ENCODE measurements at regions not wholly inside any gene's neighbourhood (a gene's known extent, or its start where the extent isn't known, plus 50 kb on each side); places are given as distances from the start of the nearest gene placed in this dataset.

DNA sequence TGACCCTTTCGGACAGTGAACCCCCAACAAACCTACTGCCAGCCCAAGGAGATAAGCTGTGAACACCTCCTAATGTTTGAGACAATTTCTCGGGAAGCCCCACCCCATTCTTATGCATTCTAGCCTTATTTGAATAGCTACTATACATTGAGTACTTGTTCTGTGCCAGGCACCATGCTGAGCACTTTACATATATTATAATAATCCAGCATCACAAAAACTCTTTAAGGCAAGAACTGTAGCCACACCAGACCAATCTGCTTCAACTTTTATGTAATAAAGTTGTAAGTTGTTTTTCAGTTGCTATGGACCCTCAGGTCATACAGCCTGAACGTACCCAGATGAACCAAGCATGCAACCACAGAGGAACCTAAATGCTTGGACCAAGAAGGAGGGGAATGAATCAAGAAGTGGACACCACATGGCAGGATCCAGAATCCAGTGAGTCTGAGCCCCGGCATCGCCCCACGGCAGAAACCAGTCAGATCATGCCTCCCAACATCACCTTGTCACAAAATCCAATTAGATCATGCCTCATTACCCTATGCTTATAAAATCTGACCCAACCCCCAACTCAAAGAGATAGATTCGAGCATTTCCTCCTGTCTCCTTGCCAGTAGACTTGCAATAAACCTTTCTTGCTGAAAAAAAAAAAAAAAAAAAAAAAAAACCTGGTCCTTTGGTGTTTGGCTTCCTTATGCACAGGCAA, 225.0 kb downstream of the QDPR start:
- no peak for DNase-seq

DNA sequence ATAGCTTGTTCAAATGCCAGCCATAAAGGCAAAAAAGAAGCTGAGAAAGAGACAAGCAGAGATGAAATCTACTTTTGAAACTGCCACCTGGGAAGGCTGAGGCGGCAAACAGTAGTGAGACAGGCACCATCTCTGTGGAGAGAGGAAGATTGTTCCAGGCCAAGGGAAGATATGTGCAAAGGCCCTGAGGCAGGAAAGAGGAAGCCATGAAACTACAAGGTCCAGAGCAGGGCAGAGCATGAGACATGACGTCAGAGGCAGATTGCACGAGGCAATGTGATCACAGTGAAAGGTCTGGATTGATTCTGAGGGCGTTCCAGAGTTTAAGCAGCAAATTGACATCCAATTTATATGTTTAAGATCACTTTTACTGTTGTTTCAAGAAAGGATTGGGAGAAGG, 226.1 kb downstream of the QDPR start:
- no peak for DNase-seq

DNA sequence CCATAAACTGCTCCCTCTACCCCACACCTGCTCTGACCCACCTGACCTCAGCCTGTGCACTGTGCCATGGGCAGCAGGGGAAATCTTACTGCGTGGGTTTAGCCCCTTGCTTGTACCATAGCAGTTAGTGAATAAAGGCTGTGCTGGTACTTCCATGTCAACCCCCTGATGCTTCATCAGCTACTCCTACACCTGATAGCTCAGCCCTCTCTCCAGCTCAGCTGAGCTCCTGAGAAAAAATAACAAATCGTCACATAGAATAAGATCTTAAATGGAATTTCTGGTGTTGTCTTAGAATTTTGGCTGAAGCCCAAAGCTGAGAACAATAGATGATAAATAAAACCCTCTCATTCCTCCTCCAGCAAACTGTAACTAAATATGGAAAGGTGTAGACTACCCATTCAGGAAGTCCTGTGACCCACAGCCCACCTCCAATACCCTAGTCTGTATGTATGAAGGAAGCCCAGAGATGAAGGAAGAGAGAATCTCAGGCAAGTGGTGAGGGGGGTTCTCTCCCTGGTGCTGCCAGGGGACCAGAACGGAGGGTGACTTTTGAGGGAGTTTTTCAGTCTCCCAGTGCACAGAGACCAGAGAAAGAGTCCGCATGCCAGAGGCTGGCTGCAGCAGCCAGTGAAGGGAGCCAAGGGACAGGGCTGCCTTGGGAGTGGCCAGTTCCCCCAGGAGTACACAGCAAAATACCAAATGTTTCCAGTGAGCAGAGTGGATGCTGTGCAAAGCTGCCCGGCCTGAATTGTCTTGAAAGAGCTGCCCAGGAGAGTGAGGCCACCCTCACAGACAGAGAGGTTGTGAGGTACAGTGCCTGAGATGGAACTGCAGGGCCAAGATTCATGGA, 227.3 kb downstream of the QDPR start:
- peak; percentile 64 for DNase-seq

DNA sequence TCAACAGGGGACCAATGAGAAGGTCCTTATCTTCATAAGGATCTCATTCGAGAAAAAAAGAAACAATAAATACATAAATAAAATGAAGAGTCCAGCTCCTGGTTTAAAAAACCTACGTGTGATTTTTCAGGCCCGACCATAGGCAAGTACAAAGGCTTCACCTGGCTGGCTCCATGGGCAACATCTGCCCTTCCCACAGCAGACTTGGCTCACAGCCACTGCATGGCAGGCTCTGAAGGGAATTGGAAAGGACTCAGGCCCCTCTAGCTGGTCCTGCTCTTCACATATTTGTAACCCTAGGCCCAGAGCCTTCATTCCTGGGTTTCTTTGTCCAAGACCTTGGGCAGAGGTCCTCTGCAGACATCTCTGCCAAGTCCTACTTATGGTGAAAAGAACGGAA, 228.1 kb downstream of the QDPR start:
- no peak for DNase-seq

DNA sequence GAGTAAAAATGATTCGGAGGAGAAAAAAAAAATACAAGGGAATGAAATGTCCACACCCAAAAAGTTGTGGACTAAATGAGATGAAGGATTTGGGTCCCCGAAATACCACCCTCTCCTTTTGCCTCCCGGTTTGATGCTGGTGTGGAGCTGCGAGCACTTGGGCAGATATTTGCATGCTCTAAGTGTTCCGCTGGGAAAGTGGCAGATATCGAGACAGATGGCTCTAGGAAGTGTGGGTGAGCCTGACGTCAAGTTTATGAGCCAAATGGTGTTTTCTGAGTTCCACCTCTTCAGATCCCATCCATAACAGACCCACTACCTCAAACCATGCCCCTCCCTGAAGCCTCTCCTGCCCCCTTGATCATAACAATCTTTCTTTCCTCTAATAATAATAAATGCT, 228.6 kb downstream of the QDPR start:
- DNase-seq = no peak

DNA sequence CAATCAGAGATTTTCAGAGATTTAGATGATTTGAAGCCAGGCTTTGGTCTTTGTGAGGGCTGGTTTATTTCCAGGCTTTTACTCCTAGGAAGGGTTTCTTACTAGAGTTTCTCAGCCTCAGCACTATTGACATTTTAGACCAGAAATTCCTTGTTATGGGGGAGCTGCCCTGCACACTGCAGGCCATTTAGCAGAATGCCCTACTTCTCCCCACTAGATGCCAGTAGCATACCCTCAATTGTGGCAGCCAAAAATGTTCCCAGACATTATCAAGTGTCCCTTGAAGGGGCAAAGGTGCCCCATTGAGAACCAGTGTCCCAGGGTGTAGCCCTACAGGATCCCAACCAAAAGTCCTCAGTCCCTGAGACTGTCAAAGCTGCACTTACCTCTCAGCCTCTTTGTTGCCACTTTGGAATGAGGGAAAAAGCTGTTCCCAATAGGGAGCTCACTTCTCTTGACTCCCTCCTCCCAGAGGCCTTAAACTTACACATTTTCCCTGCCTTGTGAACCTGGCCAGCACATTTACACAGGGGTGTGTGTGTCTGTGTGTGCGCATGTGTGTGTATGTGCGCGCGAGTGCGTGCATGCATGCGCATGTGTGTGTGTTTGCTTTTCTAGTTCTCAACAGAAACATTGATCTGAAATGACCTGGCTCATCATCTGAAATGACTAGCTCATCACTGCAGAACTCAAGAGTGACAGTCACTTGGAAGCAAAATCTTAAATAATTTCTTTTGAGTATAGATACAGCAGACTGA, 231.4 kb downstream of the QDPR start:
- no peak for DNase-seq

DNA sequence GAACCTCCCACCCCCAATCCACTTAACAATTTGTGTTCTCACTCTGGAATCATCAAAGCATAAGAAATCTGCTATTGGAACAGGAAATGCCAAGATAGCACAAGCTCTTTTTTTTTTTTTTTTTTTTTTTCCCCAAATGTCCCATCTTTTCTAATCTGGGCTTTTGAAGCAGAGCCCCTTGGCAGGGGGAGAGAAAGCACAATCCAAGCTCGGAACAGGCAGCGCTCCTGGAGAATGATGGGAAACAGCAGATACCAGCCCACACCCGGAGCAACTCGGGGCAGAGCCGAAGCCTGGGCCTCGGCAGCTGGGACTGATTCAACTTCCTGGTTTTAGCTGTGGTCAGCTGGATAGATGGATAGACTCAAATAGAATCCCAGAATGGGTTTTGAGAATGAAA, 235.1 kb downstream of the QDPR start:
- peak; percentile 43 for DNase-seq

DNA sequence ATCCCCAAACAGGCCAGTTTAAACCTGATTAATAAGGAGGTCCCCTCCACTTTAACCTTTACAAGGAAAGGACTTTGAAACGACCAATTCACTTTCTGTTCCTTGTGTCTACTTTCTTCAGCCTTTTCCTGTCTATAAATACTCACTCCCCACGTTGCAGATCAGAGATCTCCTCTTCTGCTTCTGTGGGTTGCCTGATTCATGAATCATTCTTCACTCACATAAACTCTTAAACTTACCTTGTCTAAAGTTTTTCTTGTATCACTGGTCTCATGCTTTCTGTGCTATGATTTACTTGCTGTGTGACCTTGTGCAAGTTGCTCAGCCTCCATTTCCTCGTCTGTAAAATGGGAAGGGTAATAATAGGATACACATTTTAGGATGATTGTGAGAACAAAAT, 236.1 kb downstream of the QDPR start:
- no peak for DNase-seq

DNA sequence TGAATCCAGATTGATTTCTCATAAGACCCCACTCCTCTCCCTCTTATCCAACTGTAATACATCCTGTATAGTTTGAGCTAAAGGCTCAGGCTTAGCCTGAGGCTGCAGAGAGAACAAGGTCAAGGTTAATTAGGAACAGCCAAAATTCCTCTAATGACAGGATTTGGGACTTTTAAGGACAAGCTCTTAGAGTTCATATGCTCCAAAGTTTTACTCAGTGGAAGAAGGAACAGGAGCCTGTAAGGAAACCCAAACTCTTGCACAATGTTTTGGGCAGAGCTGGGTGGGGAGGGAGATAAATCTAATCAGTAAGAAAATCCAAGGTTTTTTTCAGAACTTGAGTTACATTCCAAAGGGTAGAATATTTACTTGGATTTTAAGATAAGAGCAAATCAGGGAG, 238.8 kb downstream of the QDPR start:
- DNase-seq = no peak

DNA sequence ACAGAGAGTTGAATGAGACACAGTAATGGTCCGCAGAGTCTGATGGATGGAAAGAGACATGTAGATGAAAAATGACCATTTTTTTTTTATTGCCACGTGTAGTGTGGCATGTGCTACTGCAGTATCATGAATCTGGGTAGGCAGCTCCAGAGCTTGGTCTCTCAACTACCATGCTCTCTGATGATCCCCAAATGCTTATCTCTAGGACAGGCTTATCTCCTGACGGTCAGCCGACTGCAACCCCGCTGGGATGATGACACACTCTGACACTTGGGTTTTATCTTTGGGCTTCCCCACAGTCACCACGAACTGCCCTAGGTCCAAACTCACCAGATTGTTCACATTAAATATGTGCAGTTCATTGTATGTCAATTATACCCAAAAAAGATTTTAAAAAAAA, 239.7 kb downstream of the QDPR start:
- no peak for DNase-seq

DNA sequence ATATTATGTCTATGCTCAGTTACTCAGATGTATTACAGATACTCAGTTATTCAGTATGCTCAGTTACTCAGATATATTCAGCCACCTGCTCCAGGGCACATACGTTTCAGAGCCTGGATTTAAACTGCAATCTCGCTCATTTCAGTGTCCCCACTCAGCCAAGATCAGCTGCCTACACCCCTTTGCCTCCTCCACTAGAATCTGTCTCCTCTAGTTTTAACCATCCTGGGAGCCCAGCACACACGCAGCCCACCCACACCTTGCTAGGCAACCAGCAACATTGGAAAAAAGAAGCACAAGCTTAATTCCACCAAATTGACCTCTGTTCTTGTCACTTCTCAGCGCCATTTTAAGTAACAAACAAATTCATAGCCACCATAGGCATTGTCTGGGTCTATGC, 246.2 kb downstream of the QDPR start:
- DNase-seq = no peak

DNA sequence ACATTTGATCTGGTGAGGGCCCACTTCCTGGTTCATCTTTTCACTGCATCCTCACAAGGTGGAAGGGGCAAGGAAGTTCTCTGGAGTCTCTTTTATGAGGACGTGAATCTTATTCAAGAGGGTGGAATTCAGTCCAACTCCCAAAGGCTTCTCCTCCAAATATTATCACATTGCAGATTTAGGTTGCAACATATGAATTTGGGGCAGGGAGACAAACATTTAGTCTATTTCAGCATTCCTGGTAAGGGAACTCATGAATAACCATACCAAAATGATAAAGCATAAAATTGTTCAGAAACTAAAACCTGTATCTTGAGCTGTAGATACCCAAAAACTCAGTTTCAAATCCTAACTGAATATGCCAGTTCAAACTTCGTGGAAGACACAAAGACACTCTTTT, 246.8 kb downstream of the QDPR start:
- DNase-seq = no peak

DNA sequence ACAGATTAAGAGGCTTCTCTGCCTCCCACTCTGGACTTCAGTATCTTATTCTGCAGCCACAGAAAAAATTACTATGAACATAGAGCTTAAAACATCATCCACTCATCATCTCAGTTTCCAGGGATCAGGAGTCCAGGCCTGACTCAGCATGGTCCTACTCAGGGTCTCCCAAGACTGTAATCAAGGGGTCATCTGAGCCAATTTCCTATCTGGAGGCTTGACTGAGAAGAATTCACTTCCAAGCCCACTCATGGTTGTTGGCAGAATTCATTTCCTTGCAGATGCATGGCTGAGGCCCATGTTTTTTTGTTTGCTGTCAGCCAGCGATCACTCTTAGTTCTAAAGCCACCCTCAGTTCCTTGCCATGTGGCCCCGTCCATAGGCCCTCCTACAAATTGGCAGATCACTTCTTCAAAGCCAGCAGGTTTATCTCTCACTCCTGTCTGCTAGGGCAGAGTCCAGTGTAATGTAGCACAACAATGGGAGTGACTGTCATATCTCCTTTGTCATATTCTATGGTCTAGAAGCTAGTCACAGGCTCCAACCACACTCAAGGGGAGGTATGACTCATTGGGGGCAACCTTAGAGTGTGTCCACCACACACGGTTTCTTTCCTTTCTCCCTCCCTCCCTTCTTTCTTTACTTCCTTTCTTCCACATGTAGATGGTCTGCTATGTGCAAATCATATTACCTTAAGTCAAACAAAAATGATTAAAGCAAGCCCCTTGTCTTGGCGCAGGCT, 251.6 kb downstream of the QDPR start:
- DNase-seq = no peak

DNA sequence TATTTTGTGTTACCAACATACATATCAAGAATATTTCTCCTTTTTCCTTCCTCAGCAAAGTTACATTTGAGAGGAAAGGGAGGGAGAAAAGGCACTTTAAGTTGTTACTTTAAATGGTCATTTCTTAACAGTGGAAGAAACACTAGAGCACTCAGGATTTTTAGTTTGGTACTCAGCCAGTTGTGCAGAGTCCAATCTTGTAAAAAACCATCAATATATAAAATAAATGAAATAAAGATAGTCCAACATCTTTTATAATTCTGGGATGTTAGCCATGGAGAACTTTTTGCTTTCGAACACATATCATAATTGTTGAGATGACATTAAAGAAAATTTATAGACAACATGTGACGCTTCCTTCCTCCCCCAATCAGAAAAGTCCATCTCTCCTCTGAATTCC, 253.8 kb downstream of the QDPR start:
- no peak for DNase-seq

DNA sequence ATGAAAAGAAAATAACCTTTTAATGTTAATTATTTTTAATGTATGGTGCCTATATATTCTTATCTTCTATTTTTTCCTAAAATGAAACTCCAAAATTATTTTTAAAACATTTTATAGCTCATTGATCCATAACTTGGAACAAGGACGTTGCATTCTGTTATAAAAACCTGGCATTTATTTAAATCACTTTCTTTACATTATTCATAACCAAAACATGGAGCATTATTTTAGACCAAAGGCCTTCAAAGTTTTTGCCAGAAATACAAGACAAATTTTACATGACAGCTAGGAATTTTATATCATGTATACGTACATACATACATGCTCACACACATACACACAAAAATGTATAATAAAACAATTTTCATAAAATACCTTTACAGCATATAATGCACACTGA, 259.8 kb downstream of the QDPR start:
- no peak for DNase-seq

DNA sequence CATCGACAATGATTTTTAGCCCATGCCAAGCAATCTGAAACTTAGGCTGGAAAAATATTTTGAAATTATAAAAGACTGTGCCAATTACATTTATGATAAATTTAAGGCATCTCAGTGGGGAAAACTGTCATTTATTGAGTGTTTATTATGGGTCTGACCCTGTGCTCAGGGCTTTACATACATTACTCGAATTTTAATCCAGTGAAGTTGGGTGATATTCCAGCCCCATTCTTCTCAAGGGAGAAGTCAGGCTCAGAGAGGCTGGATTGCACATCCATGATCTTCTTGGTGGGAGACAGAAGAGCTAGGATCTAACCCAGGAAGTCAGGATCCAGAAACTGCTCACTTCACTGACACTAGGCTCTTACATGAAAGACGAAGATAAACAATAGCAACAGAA, 260.8 kb downstream of the QDPR start:
- no peak for DNase-seq

DNA sequence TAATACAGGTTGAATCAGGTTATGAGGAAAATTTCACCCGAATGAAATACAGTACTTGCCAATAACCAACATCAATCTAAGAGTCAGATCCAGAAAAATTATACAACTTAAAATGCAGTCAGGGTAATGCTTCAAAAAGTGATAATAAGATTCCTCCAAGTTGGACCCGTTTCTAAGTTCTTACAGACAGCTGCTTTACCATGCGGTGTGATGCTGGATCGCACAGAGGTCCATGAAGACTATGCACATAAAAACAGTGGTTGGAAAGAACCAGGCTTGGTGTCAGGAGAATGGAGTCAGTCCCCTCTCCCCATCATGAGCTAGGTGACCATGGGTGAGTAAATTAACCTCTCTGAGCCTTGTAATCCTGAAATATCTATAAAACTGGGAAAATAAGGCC, 261.3 kb downstream of the QDPR start:
- DNase-seq = no peak

DNA sequence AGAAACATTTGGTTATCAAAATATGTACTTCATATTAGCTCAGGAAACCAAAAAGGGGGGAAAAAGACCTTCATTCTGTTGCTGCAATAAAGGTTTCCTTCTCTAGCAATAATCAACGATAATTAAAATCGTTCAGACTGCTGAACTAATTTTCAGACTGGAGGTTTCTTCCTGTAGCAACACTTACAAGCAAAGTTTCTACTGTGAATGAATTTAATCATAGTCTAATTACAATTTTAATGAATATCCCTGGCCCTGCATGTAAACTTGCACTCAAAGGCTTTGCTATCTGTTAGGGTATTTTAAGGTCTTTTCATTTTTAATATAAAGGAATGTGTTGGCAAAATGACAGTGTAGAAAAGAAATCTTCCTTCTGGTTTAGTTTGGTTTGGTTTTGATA, 265.2 kb downstream of the QDPR start:
- no peak for DNase-seq

DNA sequence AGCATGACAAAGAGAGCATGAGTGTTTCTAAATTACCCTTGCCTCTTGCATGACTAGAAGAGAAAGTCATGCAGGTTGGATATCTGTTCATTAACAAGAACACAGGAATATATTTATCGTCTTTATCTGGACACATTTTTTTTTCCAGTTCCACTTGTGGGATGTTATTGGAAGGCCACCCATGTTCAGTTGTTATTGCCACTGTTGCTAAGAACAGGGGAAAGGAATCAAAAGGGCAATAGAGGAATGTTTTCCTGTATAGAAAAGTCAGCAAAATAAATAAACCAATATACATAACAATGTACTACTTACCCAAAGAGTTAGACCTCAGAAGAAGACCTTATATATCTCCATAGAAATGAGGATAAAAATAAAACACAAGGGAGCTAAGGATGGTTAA, 270.1 kb downstream of the QDPR start:
- no peak for DNase-seq

DNA sequence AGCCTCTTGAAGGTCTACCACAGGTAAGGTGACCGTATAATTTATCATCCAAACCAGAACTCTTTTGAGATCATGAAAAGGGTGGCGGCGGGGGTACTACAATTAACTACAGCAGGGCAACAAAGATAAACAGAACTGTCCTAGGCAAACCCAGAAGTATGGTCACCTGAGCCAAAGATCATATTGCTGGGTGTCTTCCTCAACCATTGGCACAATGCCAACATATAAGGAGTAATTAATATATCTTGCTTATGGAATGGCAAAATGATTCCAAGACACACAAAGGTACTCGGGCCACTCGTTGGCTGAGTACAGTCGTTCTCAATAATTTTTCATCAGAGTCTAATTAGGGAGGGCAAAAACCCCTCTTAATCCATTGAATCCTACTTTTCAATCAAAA, 273.3 kb downstream of the QDPR start:
- DNase-seq = no peak

DNA sequence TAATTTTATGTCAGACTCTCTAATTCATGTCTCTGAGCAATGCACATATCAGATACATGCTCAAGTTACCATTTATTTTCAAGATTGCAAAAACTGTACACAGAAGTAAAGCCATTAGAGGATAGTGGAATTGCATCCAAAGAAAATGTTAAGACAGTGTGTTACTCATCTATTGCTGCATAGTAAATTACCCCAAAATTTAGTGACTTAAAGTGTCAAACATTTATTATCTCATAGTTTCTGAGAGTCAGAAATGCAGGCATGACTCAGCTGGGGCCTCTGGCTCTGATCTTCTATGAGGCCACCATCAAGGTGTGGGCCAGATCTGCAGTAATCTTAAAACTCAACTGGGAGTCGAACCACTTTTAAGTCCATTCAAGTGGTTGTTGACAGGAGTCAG, 275.2 kb downstream of the QDPR start:
- DNase-seq = no peak

DNA sequence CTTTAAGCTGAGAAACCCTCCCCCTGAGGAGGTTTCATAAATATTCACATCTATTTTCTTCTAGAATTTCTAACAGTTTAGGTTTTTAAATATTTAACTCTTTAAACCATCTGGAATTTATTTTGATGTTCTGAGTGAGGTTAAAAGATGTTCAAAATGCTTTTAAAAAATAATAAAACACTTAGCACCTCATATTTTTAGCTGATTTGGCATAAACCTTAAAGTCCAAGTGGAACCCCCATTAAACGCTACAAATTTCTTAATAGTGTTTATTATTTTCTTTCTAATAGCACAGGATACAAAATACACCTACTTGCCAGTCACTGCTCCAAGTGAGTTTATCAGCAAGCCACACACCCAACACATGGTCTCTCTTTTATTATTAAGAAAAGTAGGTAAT, 277.2 kb downstream of the QDPR start:
- no peak for DNase-seq

All from dermis blood vessel endothelial cell (primary cell).